GM23248 (cell line): ENCODE measurements at regions not wholly inside any gene's neighbourhood (a gene's known extent, or its start where the extent isn't known, plus 50 kb on each side); places are given as distances from the start of the nearest gene placed in this dataset.
"Not testable (repeated sequence)": the region's sequence is repeated elsewhere in the genome, so short reads cannot be mapped to it uniquely, and the experiment has no call there.

Experiments used
- EZH2 ChIP-seq: fragments of 200-600 bp; sonication (generic); IDR thresholded peaks from 2 replicates; pipeline ENCODE4 v1.6.1; 2018; ENCODE audit warnings: antibody characterized with exemption, mild to moderate bottlenecking; ENCODE audit not compliant: insufficient read depth, poor library complexity, severe bottlenecking
- EZH2phosphoT487 ChIP-seq: fragments of 200-600 bp; sonication (generic); IDR thresholded peaks from 2 replicates; pipeline ENCODE4 v1.6.1; 2018; ENCODE audit warnings: antibody characterized with exemption, moderate library complexity, mild to moderate bottlenecking, low read depth; ENCODE audit not compliant: insufficient read depth

DNA sequence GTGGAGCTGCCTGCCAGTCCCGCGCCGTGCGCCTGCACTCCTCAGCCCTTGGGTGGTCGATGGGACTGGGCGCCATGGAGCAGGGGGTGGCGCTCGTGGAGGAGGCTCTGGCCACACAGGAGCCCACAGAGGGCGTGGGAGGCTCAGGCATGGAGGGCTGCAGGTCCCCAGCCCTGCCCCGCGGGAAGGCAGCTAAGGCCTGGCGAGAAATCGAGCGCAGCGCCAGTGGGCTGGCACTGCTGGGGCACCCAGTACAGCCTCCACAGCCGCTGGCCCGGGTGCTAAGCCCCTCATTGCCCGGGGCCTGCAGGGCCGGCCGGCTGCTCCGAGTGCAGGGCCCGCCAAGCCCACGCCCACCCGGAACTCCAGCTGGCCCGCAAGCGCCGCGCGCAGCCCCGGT lies 187.9 kb downstream of the BCHE start:
- TF ChIP-seq EZH2, EZH2phosphoT487: not testable (repeated sequence)
